ENCODE measurements at regions not wholly inside any gene's neighbourhood (a gene's known extent, or its start where the extent isn't known, plus 50 kb on each side); places are given as distances from the start of the nearest gene placed in this dataset.
"Not testable (repeated sequence)": the region's sequence is repeated elsewhere in the genome, so short reads cannot be mapped to it uniquely, and the experiment has no call there.

- no peak for DNase-seq (ENCODE audit: low read depth in 2 of 2)
These were observed 613.3 kb upstream of the SYNCRIP start for GRCh38 chr6:86255973-86256372.

GRCh38 chr6:86251106-86251505 lies 608.4 kb upstream of the SYNCRIP start:
- no peak for DNase-seq (ENCODE audit: low read depth in 2 of 2)

DNA sequence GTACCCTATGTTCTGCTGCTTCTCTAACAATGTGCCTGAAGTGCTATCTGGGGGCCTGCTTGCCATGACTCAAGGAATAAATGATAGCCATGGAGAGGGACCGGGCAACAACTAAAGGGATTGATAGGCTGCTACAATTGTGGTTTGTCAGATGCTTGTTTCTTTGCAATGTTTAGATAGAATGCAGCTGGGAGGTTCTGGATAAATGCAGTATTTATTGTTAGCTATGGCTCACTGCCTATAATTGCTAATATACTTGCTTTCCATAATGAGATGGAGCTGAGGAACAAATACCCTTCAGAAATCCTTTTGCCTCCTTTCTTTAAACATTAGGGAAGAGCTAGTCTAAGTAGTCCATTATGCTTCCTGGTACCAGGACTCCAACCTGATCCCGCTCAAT lies 575.2 kb upstream of the SYNCRIP start:
- DNase-seq (ENCODE audit: low read depth in 2 of 2), result no peak

DNA sequence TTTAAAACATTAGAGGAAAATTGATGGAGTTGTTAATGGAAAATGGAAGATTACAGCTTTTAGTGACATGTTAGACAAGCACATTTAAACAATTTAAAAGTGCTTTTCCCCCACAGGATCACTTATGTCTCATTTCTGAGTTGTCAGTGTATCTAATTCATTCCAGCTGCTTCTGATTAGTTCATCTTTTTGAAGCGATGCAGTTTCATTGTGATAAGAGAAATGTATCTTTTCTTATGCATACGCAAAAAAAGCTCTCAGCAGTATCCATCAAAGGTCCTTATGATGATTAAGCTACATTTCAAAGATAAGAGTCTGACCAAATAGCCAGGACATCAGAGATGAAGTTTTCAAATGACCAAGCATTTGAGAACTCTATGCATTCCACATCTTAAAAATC lies 572.6 kb upstream of the SYNCRIP start:
- no peak for DNase-seq (ENCODE audit: low read depth in 2 of 2)

DNA sequence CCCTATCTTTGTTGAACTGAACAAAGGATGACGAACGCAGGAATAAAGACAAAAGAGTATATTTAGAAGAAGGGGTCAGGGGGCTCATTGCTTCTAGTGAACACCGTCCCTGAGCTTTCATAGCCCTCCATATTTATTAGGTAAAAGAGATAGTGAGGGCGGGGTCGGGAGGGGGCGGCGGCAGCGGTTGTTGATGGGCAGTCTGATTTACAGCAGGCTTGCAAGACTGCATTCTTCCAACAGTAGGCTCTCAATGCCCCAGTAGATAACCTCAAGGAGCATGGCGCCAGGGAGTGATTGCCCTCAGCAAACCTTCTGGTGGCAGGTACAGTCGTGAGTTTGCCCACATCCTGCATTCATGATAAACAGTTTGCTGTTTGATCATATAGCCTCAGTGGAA lies 563.3 kb upstream of the SYNCRIP start:
- DNase-seq (ENCODE audit: low read depth in 2 of 2), result no peak

GRCh38 chr6:86203044-86203443 lies 560.4 kb upstream of the SYNCRIP start:
- no peak for DNase-seq (ENCODE audit: low read depth in 2 of 2)

DNA sequence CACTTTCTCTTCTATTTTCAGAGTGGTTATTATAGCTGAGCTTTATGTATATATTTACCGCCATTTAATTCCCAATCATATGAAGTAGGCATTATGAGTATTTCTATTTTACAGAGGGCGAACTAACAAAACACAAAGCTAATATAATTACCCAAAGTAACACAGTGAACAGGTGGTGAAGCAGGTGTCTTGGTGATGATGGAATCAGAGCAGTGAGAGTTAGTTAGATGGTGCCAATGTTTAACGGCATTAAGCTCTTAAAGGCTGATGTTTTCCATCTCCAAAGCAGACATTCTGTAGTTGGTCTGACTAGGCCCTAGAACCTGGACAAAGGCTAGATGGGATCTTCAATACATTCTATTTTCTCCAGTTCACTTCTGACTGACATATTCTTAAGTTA lies 551.1 kb upstream of the SYNCRIP start:
- DNase-seq (ENCODE audit: low read depth in 2 of 2), result no peak

- DNase-seq (ENCODE audit: low read depth in 2 of 2), result no peak
These were observed 549.4 kb upstream of the SYNCRIP start for GRCh38 chr6:86192123-86192522.

GRCh38 chr6:86175149-86175548 lies 532.5 kb upstream of the SYNCRIP start:
- not testable (repeated sequence) for DNase-seq (ENCODE audit: low read depth in 2 of 2)

DNA sequence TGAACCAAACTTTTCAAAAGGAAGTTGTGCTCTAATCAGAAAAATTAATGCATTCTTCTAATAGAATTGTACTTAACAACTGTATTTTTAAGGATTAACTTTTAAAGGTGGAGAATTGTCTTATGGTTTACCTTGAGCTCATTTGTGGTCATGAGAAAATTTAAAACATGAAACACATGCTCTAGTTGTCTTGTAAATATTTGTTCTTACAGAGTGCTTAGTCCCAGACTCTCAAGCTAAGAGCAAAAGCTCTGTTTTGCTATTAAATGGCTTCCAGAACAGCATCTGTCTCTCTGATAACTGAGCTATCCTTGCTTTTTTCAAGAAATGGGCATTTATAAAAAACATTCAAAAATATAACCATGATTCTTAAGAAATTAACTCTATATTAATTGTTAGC lies 512.2 kb upstream of the SYNCRIP start:
- DNase-seq (ENCODE audit: low read depth in 2 of 2), result no peak

DNA sequence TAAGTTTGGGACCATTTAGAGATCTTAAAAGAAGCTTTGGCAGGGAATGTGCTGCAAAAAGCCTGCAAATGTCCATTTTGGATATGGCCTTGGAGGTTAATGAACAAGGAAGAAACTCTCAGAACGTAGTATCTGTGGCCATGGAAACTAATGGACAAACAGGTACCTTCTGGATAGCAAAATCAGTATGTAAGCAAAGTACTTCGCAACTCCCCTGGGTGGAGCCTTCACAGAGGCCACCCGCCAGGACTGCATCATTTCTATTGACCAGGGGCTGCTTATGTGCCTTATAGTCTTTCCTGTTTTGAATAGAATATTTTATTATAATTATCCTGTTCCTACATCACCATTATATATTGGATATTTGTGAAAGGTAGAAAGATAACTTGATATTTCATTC lies 510.8 kb upstream of the SYNCRIP start:
- no peak for DNase-seq (ENCODE audit: low read depth in 2 of 2)

- no peak for DNase-seq (ENCODE audit: low read depth in 2 of 2)
These were observed 509.9 kb upstream of the SYNCRIP start for GRCh38 chr6:86152546-86152945.

- DNase-seq (ENCODE audit: low read depth in 2 of 2), result no peak
These were observed 505.9 kb upstream of the SYNCRIP start for GRCh38 chr6:86148586-86148985.

DNA sequence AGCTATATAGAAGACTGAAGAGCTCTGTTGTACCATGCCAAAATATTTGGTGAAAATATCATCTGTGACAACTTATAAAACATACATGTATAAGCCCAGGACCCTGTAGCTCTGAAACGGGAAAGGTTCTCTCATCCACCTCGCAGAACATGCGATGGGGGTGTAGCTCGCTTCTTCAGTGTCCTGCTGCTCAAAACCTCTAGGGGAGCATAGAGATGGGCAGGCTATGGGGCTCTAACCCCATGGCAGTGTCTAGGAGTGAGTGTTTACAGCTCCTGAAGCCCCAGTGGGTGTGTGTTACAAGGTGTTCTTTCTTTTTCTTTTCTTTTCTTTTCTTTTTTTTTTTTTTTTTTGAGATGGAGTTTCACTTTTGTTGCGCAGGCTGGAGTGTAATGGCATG lies 505.2 kb upstream of the SYNCRIP start:
- no peak for DNase-seq (ENCODE audit: low read depth in 2 of 2)

- no peak for DNase-seq (ENCODE audit: low read depth in 2 of 2)
These were observed 504.6 kb upstream of the SYNCRIP start for GRCh38 chr6:86147311-86147710.

- DNase-seq (ENCODE audit: low read depth in 2 of 2), result not testable (repeated sequence)
These were observed 504.1 kb upstream of the SYNCRIP start for GRCh38 chr6:86146751-86147150.

- no peak for DNase-seq (ENCODE audit: low read depth in 2 of 2)
These were observed 499.6 kb upstream of the SYNCRIP start for GRCh38 chr6:86142326-86142725.

DNA sequence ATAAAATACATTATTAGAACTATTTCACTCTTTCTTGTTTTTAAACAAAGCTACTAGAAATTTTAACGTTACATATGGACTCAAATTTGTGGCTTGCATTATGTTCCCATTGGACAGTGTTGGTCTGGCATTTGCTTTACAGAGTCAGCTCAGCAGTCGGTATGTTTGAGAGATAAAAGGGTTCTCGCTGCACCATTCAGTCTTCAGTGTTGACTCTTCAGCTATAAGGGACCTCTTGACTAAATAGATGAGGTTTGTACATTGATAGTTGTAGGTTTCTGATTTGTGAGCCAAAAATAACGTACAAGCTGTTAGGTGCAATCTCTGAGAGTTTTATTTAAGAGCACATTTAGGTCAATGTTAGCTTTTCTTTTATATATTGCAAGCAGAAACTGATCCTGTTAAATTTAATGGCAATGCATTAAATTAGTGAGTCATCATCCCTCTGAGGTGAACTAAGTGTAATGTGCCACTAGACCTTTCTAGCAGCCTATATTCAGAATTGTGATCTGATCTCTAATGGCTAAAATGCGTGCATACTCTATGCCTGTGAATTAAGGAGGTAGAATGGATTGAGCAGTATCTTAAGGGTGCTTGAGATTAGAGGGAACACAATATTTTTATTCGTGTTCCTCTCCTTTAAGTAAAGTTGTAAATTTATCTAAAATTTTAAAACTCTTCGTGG lies 485.6 kb upstream of the SYNCRIP start:
- no peak for DNase-seq (ENCODE audit: low read depth in 2 of 2)

GRCh38 chr6:86122086-86122485 lies 479.4 kb upstream of the SYNCRIP start:
- no peak for DNase-seq (ENCODE audit: low read depth in 2 of 2)

DNA sequence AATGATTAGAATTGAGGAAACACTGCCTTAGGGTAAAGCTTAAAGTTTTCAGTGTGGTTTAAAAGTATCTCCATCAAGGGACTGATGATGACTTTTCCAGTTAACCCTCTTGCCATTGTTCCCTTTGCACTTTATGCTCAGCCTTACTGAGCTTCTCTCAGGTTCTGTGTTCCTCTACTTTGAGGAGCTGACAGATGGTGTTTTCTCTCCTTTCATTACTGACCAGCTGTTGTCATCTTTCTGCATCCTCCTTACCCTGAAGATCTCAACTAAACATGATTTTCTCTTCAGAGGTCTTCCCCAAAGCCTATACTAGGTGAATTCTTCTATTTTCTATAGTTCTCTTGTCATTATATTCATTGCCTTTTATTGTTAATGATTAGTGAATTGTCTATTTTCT lies 475.6 kb upstream of the SYNCRIP start:
- DNase-seq (ENCODE audit: low read depth in 2 of 2), result no peak

DNA sequence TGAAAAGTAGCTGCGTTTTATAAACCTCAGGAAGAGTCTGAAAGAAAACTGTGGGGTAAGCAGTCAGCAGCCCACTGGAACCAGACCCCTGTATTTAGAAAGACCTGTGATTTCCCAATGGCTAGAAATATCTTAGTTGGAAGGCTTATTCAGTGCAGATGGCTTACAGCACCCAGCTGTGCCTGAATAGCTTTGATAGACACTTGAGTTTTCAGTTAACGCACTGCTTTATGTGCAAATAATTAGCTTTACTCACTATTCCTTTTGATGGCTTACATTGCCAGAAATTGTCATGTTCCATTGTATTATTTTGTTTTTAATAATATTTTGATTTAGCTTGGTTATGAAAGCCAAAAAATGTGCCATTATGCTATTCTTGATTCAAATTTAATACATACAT lies 465.3 kb upstream of the SYNCRIP start:
- no peak for DNase-seq (ENCODE audit: low read depth in 2 of 2)

DNA sequence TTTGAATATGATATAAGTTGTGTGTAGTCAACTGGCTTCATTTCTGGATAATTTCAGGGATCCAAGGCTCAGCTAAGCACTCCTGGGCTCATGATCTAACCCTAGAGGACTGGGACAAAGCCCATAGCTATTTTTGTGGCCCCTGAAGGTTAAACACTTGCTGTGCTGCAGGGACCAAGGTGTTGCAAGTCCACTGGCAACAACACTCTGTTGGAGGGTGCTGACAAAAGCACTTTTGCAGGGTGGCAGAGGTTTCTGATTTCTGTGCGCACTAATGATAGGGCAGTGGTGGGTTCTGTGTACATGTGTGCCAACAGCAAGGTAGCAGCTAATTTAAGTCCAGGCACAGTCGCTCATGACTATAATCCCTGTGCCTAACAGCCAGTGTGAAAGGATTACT lies 445.3 kb upstream of the SYNCRIP start:
- DNase-seq (ENCODE audit: low read depth in 2 of 2), result no peak

DNA sequence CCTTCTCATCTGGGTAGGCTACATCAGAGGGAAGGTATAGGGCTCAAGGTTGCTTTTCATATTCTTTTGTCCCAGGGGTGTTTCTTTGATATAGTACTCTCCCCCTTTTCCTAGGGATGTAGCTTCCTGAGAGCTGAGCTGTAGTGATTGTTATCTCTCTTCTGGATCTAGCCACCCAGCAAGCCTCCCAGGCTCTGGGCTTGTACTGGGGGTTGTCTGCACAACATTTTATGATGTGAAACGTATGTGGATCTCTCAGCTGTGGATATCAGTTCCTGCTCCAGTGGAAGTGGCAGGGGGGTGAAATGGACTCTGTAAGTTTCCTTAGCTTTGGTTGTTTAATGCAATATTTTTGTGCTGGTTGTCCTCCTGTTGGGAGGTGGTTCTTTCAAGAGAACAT lies 437.3 kb upstream of the SYNCRIP start:
- no peak for DNase-seq (ENCODE audit: low read depth in 2 of 2)

- no peak for DNase-seq (ENCODE audit: low read depth in 2 of 2)
These were observed 427.5 kb upstream of the SYNCRIP start for GRCh38 chr6:86070151-86070550.
